ENCODE measurements at regions not wholly inside any gene's neighbourhood (a gene's known extent, or its start where the extent isn't known, plus 50 kb on each side); places are given as distances from the start of the nearest gene placed in this dataset.

- no peak overlapping the region for H3K4me3 ChIP-seq (replicated peaks in 1 of 2; ENCODE audit: low read depth in 1 of 2, low read length in 2 of 2)
- RAD21 ChIA-PET (ENCODE audit: low non-redundant PET in 1 of 2, low total read pairs in 2 of 2, uncharacterized antibody in 2 of 2, unreplicated experiment in 2 of 2), result no interaction called here
- no peak overlapping the region for H3K9ac ChIP-seq (ENCODE audit: low read length)
- no peaks in the 10 kb centered on the region for H3K9me2 ChIP-seq (ENCODE audit: insufficient read depth)
- no peak overlapping the region for H3K4me2 ChIP-seq (ENCODE audit: low read length)
- DNase-seq (ENCODE audit: low read depth, low spot score) (no peak), ATAC-seq (no peak)
- no peak overlapping the region for H3K27ac ChIP-seq (ENCODE audit: low read depth, low read length)
- no peaks in the 10 kb centered on the region for H3K9me3 ChIP-seq (ENCODE audit: control insufficient read depth in 1 of 2, insufficient read depth in 1 of 2, low read depth in 1 of 2, low read length in 2 of 2)
- CTCF ChIA-PET, result no interaction called here
- no peaks in the 10 kb centered on the region for H4K20me1 ChIP-seq (ENCODE audit: insufficient read depth)
- intact Hi-C loops (cut with micrococcal nuclease), result no loop called here
- no peak overlapping the region for H2AFZ ChIP-seq (ENCODE audit: low read depth, low read length, poor library complexity, severe bottlenecking)
- H3K27me3 ChIP-seq (ENCODE audit: insufficient read depth, low read length), result peaks cover 46% of the 10 kb centered on the region
- TF ChIP-seq REST (IDR thresholded peaks at IDR 0.05; ENCODE audit: low read depth) (no peak), SRF (IDR thresholded peaks at IDR 0.05; ENCODE audit: low read depth) (no peak), CTCF (IDR thresholded peaks at IDR 0.05 in 2 of 3, conservative IDR thresholded peaks at IDR 0.05 in 1 of 3; ENCODE audit: borderline replicate concordance in 1 of 3, insufficient read depth in 1 of 3, low read depth in 2 of 3, low read length in 2 of 3) (no peak), EGR1 (IDR thresholded peaks at IDR 0.05; ENCODE audit: low read depth) (no peak), ZBTB33 (IDR thresholded peaks at IDR 0.05; ENCODE audit: extremely low read depth, insufficient replicate concordance, low read length) (no peak), EZH2phosphoT487 (IDR thresholded peaks at IDR 0.05; ENCODE audit: borderline replicate concordance) (no peak), EZH2 (IDR thresholded peaks at IDR 0.05) (no peak), POLR2AphosphoS5 (IDR thresholded peaks at IDR 0.05; ENCODE audit: low read depth, low read length) (no peak), JUND (IDR thresholded peaks at IDR 0.05) (no peak), ELF1 (IDR thresholded peaks at IDR 0.05; ENCODE audit: borderline replicate concordance, low read depth) (no peak), POLR2A (IDR thresholded peaks at IDR 0.05; ENCODE audit: borderline replicate concordance, extremely low read depth, insufficient read depth, insufficient read length) (no peak), ZNF274 (IDR thresholded peaks at IDR 0.05; ENCODE audit: low read depth, low read length) (no peak), ZFX (IDR thresholded peaks at IDR 0.05) (no peak), SP1 (IDR thresholded peaks at IDR 0.05; ENCODE audit: low read depth) (no peak)
- POLR2A ChIA-PET, result no interaction called here
- no peaks in the 10 kb centered on the region for H3K79me2 ChIP-seq (ENCODE audit: insufficient read depth, low read length)
- H3K4me1 ChIP-seq (ENCODE audit: control insufficient read depth in 1 of 2, insufficient read depth in 2 of 2, low read length in 2 of 2), result no peaks in the 10 kb centered on the region
- no TSS peak for BruUV-seq (replicated peaks)
- H3K36me3 ChIP-seq (ENCODE audit: control insufficient read depth in 1 of 2, insufficient read depth in 2 of 2, low read length in 2 of 2), result no peaks in the 10 kb centered on the region
These were observed 345.2 kb upstream of the RSPO3 start for GRCh38 chr6:126773112-126773805.
